GM12801 (cell line): ENCODE measurements at regions not wholly inside any gene's neighbourhood (a gene's known extent, or its start where the extent isn't known, plus 50 kb on each side); places are given as distances from the start of the nearest gene placed in this dataset.

Experiments
- CTCF ChIP-seq: IDR thresholded peaks from one replicate; pipeline ENCODE4 v1.5.1; 2011; ENCODE audit warnings: control low read depth; ENCODE audit not compliant: insufficient read length; ENCODE audit errors: extremely low read depth

- no peak for TF ChIP-seq CTCF
Observed at GRCh38 chr20:40054311-40054710, 634.7 kb downstream of the MAFB start.

GRCh38 chr20:40050596-40050995 lies 638.4 kb downstream of the MAFB start:
- no peak for TF ChIP-seq CTCF

DNA sequence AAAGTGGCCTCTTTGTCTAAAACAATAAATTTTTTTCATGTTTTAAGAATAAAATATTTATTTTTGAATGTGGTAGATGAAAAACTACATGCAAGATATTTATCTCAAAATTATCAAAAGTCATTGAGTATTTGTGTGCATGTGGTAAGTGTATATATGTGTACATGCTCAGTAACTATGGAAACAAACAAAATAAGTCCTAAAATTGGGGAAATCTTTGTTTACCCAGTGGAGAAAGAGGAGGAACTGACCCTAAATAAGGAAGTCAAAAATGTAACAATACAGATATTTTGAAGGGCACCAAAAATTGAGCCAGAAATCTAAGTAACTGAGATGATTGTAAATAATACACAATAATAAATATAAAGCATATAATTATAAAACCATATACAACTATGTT lies 639.2 kb downstream of the MAFB start:
- TF ChIP-seq CTCF, result no peak

DNA sequence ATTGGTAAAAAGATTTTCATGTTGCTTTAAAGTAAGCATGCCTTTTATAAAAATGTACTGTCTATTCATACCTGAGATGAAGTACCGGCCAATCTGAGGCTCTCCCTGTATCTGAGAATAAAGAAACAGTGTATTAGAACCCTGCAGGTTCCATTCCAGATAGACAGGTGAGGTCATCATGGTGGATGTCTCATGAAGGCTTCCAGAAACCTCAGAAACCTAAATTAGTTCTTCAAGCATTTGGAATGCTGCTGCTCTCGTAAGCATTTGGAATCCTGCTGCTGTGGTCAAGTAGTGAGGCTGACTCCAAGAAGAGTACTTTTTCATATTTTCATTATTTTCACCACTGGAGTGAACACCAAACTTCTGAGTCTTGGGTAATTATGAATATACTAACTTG lies 642.3 kb downstream of the MAFB start:
- no peak for TF ChIP-seq CTCF

GRCh38 chr20:40037511-40037910 lies 651.5 kb downstream of the MAFB start:
- TF ChIP-seq CTCF, result no peak

- TF ChIP-seq CTCF, result no peak
Observed at GRCh38 chr20:40029589-40029988, 659.4 kb downstream of the MAFB start.

- TF ChIP-seq CTCF, result no peak
Observed at GRCh38 chr20:40019510-40019909, 669.5 kb downstream of the MAFB start.

- TF ChIP-seq CTCF, result no peak
Observed at GRCh38 chr20:40017765-40018164, 671.3 kb downstream of the MAFB start.
